ENCODE measurements at regions not wholly inside any gene's neighbourhood (a gene's known extent, or its start where the extent isn't known, plus 50 kb on each side); places are given as distances from the start of the nearest gene placed in this dataset.
"Not testable (repeated sequence)": the region's sequence is repeated elsewhere in the genome, so short reads cannot be mapped to it uniquely, and the experiment has no call there.

DNA sequence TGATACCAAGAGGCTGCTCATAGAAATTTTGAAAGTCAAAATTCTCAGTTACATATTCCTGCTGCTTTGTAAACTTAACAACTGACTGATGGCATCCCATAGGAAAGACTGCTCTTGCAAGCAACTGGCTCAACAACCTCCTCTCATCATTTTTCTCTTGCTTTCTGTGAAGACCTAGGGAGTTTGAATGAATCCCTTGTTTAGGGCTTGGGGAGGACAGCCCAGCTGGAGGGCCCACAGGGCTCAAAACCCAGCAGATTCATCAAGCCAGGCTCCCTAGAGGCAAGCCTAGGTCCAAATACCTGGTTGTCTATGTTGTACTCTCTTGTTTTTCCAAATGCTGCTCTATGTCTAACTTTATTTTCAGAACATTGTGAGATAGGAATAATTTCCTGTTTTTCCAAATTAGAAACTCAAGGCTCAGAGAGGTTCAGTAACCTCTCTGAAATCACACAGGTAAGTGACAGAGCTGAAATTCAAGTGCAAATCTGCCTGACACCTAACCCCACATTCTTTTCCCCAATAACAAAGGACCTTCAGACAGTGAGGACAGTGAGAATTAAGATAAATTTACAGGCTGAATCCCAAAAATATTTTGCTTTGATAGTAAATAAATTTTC, 558.9 kb upstream of the KLF4 start:
- TF ChIP-seq EP300 (IDR thresholded peaks at IDR 0.05) (no peak), POLR2AphosphoS5 (IDR thresholded peaks at IDR 0.05) (no peak), POLR2A (IDR thresholded peaks at IDR 0.05) (no peak)
- TF ChIP-seq, protein P1, sequence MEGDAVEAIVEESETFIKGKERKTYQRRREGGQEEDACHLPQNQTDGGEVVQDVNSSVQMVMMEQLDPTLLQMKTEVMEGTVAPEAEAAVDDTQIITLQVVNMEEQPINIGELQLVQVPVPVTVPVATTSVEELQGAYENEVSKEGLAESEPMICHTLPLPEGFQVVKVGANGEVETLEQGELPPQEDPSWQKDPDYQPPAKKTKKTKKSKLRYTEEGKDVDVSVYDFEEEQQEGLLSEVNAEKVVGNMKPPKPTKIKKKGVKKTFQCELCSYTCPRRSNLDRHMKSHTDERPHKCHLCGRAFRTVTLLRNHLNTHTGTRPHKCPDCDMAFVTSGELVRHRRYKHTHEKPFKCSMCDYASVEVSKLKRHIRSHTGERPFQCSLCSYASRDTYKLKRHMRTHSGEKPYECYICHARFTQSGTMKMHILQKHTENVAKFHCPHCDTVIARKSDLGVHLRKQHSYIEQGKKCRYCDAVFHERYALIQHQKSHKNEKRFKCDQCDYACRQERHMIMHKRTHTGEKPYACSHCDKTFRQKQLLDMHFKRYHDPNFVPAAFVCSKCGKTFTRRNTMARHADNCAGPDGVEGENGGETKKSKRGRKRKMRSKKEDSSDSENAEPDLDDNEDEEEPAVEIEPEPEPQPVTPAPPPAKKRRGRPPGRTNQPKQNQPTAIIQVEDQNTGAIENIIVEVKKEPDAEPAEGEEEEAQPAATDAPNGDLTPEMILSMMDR (IDR thresholded peaks at IDR 0.05) = no peak
- no peaks in the 10 kb centered on the region for H3K36me3 ChIP-seq

DNA sequence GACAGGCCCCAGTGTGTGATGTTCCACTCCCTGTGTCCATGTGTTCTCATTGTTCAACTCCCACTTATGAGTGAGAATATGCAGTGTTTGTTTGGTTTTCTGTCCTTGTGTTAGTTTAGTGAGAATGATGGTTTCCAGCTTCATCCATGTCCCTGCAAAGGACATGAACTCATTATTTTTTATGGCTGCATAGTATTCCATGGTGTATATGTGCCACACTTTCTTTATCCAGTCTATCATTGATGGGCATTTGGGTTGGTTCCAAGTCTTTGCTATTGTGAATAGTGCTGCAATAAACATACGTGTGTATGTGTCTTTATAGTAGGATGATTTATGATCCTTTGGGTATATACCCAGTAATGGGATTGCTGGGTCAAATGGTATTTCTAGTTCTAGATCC, 558.2 kb upstream of the KLF4 start:
- H3K4me3 ChIP-seq; H3K27ac ChIP-seq; DNase-seq; ATAC-seq (ENCODE audit: low FRiP score in 2 of 2); H3K4me1 ChIP-seq; H3K27me3 ChIP-seq; H3K36me3 ChIP-seq: not testable (repeated sequence)
- H3K9me3 ChIP-seq = peaks cover 0 to 11% (median 5%) of the 10 kb centered on the region in 4 donors
- 57 to 74% methylated on average over 1 of the region's 1 CpG for WGBS, 2 donors

More for the DNA sequence above, 558.9 kb upstream of the KLF4 start:
- Histone ChIP-seq H3K4me3 (no peak overlapping the region), H3K4me1 (peaks cover 2 to 5% (median 5%) of the 10 kb centered on the region in 4 donors), H3K27me3 (no peaks in the 10 kb centered on the region), H3K9me3 (peaks cover 0 to 8% (median 3%) of the 10 kb centered on the region in 4 donors), H3K27ac (no peak overlapping the region)
- ATAC-seq (ENCODE audit: low FRiP score in 2 of 2) (no peak), DNase-seq (no peak)

DNA sequence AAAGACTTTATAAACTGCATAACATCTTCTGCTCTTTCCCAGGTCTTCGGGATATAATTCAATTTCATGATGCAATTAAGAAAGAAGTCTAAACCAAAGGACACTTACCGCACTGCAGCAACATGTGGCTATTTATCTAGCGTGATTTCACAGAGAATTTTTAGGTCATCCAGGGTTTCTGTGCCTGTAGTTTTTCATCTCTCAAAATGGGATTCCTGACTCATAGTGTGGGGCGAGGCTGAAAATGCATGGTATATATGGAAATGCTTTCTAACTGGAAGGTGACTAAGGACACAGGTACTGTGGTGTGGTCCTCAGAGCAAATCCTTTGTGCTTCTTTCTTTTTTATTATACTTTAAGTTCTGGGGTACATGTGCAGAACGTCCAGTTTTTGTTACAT, 557.7 kb upstream of the KLF4 start:
- Histone ChIP-seq H3K4me3 (no peak overlapping the region), H3K9me3 (peaks cover 0 to 11% (median 5%) of the 10 kb centered on the region in 4 donors), H3K36me3 (no peaks in the 10 kb centered on the region), H3K27ac (no peak overlapping the region), H3K4me1 (no peaks in the 10 kb centered on the region), H3K27me3 (no peaks in the 10 kb centered on the region)
- ATAC-seq (ENCODE audit: low FRiP score in 2 of 2) (no peak), DNase-seq (no peak)
- WGBS, 2 donors = 92 to 95% methylated on average over 5 of the region's 5 CpGs
- TF ChIP-seq POLR2A (IDR thresholded peaks at IDR 0.05) (no peak), EP300 (IDR thresholded peaks at IDR 0.05) (no peak)

DNA sequence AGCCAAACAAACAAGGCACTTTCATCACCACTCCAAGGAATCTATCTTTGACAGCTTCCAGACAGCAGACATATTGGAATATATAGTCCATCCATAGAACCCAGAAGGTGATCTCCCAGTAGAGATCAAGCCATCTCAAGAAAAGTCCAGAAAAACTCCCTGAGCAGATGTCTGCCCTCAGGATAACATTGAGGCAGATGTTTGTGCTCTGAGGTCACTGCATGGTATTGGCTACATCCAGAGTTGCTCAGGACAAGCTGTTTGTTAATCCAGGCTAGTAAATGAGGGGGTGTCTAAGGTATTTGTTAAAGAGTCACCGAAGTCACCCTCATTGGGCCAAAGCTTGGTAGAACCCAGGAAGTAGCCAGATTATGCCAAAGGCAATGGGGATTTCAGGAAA, 556.3 kb upstream of the KLF4 start:
- no peak for TF ChIP-seq POLR2A (IDR thresholded peaks at IDR 0.05)
- no peak for TF ChIP-seq EP300 (IDR thresholded peaks at IDR 0.05)
- TF ChIP-seq POLR2AphosphoS5 (IDR thresholded peaks at IDR 0.05) = no peak
- TF ChIP-seq, protein P1 (IDR thresholded peaks at IDR 0.05) = no peak
- H3K9me3 ChIP-seq = peaks cover 0 to 11% (median 5%) of the 10 kb centered on the region in 4 donors
- ATAC-seq (ENCODE audit: low FRiP score in 2 of 2) (no peak), DNase-seq (no peak)
- no peaks in the 10 kb centered on the region for H3K36me3 ChIP-seq
- WGBS, 2 donors = 95% methylated on average over 1 of the region's 1 CpG
- no peaks in the 10 kb centered on the region for H3K4me1 ChIP-seq
- no peak overlapping the region for H3K27ac ChIP-seq
- no peaks in the 10 kb centered on the region for H3K27me3 ChIP-seq
- no peak overlapping the region for H3K4me3 ChIP-seq

DNA sequence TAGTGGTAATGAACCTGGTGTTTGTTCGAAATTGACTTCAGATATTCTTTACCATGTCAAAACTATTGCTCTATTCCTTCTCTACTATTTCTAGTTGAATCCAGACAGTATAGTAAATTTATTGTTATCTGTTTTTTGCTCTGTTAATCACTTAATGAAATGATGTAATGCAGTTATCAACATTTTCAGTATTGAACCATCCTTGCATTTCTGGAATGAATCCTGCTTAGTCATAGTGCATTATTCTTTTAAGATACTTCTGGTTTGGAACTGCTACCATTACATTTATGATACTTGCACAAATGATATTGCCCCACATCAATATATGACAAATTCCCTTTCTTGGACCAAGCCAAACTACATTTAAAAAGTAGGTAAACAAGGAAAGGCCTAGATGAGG, 554.0 kb upstream of the KLF4 start:
- H3K36me3 ChIP-seq = no peaks in the 10 kb centered on the region
- H3K27me3 ChIP-seq = no peaks in the 10 kb centered on the region
- TF ChIP-seq POLR2A (IDR thresholded peaks at IDR 0.05) (no peak), POLR2AphosphoS5 (IDR thresholded peaks at IDR 0.05) (no peak), EP300 (IDR thresholded peaks at IDR 0.05) (no peak)
- TF ChIP-seq, protein P1 (IDR thresholded peaks at IDR 0.05) = no peak
- WGBS, 2 donors = 89 to 92% methylated on average over 1 of the region's 1 CpG
- DNase-seq (no peak), ATAC-seq (ENCODE audit: low FRiP score in 2 of 2) (no peak)
- no peak overlapping the region for H3K4me3 ChIP-seq
- H3K9me3 ChIP-seq = peaks cover 0 to 11% (median 5%) of the 10 kb centered on the region in 4 donors
- H3K27ac ChIP-seq = no peak overlapping the region
- H3K4me1 ChIP-seq = no peaks in the 10 kb centered on the region

DNA sequence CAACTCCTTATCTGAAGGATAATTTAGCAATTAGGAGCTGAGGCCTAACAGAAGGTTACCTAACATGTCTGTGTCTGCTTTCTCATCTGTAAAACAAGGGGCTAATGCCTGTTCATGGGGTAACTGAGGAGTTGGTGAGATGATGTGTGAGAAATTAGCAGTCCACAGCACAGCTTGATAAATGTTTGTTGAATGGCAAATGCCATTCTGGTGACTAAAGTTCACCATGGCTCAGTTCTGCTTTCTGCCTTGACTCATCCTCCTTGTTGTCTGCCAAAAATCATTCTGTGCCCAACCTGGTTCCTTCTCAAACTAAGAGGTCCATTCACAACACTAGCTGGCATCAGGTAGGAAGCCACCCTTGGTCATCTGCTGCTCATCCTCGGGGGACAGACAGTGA, 552.0 kb upstream of the KLF4 start:
- Histone ChIP-seq H3K36me3 (no peaks in the 10 kb centered on the region), H3K4me3 (no peak overlapping the region), H3K9me3 (peaks cover 0 to 11% (median 5%) of the 10 kb centered on the region in 4 donors), H3K4me1 (no peaks in the 10 kb centered on the region), H3K27me3 (no peaks in the 10 kb centered on the region), H3K27ac (no peak overlapping the region)
- 69 to 100% methylated on average over 1 of the region's 1 CpG for WGBS, 2 donors
- no peak for ATAC-seq (ENCODE audit: low FRiP score in 2 of 2)
- no peak for TF ChIP-seq EP300 (IDR thresholded peaks at IDR 0.05)
- TF ChIP-seq POLR2AphosphoS5 (IDR thresholded peaks at IDR 0.05) = no peak
- TF ChIP-seq POLR2A (IDR thresholded peaks at IDR 0.05) = no peak
- TF ChIP-seq, protein P1 (IDR thresholded peaks at IDR 0.05) = no peak
- no peak for DNase-seq
